ENCODE measurements at regions not wholly inside any gene's neighbourhood (a gene's known extent, or its start where the extent isn't known, plus 50 kb on each side); places are given as distances from the start of the nearest gene placed in this dataset.
A peak's percentile ranks its signal among the peaks of the same experiment; 100 is the strongest.

DNA sequence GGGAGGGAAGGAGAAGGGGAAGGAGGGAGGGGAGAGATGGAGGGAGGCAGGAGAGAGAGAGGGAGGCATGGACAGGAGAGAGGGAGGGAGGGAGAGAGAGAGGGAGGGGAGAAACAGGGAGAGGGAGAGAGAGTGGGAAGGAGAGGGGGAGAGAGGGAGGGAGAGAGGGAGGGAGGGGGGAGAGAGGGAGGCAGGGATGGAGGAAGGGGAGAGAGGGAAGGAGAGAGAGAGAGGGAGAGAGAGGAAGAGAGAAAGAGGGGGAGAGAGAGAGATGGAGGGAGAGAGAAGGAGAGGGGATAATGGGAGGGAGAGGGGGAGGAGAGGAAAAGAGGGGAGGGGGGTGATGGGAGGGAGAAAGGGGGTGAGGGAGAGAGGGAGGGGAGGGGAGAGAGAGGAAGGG lies 86.8 kb upstream of the VSTM2B start:
- no peak for DNase-seq

DNA sequence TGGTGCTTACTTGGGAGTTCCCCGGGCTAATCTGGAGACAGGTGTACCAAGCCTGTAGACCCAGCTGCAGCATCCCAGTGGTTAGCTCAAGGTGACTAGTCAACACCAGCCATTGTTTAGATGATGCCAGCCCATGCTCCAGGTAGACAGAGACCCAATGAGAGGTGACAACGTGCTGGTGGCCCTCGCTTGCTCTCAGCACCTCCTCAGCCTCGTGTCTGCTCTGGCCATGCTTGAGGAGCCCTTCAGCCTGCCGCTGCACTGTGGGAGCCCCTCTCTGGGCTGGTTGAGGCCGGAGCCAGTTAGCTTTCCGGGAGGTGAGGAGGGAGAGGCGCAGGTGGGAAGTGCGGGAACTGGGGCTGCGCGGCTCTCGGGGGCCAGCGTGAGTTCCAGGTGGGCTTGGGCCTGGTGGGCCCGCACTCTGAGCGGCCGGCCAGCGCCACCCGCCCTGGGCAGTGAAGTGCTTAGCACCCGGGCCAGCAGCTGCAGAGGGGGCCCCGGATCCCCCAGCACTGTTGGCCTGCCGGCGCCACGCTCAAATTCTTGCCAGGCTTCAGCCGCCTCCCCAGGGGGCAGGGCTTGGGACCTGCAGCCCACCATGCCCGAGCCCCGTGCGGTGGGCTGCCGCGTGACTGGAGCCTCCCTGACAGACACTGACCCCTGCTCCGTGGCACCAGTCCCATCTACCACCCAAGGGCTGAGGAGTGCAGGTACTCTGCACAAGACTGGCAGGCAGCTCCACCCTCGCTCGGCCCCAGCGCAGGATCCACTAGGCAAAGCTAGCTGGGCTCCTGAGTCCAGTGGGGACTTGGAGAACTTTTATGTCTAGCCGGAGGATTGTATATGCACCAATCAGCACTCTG lies 85.9 kb upstream of the VSTM2B start:
- DNase-seq, result no peak

DNA sequence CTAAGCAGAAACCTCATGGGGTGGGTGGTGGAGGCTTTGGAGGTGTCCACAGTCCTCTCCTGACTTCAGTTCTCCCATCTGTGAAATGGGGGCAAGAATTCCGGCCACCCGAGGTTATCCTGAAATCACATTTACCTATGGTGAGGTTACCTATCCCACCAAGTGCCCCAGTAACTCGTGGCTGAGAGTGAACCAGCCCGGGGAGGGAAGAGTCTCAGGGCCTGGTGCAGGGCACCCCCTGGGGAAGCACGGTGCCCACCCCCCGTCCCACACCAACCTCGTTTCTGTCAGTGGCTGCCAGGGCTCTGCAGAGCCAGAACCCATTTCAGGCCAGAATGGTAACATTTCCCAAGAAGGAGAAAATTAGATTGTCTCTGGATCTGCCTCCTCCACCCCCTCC lies 83.7 kb upstream of the VSTM2B start:
- no peak for DNase-seq

- DNase-seq, result no peak
Observed at GRCh38 chr19:29442910-29443309, 82.9 kb upstream of the VSTM2B start.

GRCh38 chr19:29445246-29445645 lies 80.5 kb upstream of the VSTM2B start:
- DNase-seq, result no peak

DNA sequence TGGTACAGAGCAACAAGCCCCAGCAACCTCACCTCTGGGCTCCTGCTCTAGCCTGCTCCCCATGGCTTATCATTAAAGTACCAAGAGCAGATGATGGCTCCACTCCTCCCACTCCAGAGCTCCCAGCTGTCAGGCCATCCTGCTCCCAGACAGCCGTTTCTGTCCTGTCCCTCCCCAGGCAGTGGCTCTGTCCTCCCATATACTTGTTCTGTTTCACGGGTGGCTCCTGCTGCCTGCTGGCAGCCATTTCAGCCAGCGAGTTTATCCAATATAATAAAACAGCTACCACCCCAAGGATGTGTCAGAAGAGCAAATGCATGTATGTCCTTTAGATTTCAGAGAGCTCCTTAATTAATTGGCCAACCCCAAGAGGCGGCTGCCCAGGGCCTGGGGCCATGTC lies 79.4 kb upstream of the VSTM2B start:
- DNase-seq, result no peak

GRCh38 chr19:29448046-29448445 lies 77.7 kb upstream of the VSTM2B start:
- no peak for DNase-seq

DNA sequence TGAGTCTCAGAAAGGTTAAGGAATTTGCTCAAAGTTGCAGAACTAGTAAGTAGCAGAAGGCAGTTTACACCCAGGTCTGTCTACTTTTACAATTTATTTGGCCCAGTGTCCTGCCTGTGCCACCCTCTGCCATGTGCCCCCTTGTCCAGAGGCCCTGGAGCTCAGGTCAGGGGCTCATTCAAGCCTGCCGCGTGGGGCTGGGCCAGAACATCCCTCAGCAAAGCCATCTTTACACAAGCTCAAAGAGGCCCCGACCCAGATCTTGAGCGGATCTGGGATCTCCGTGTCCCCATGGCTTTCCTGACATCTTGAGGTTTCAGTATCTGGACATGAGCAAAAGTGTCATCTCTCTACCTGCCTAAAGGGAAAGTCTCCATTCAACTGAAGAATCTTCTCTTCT lies 76.4 kb upstream of the VSTM2B start:
- DNase-seq, result no peak

GRCh38 chr19:29450306-29450705 lies 75.5 kb upstream of the VSTM2B start:
- DNase-seq, result no peak

- no peak for DNase-seq
Observed at GRCh38 chr19:29450812-29451211, 75.0 kb upstream of the VSTM2B start.

DNA sequence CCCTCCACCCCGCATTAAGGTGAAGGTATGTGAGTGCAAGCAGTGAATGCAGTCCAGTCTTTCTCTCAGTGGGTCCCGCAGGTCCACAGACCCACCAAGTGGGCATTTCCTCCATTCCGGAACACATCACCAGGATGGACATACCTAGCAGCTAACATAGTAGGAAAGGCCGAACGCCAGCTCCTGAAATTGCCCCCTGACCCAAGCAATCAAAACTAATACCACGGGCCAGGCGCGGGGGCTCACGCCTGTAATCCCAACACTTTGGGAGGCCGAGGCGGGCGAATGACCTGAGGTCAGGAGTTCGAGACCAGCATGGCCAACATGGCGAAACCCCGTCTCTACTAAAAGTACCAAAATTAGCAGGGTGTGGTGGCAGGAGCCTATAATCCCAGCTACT lies 71.7 kb upstream of the VSTM2B start:
- no peak for DNase-seq

GRCh38 chr19:29457413-29457812 lies 68.4 kb upstream of the VSTM2B start:
- DNase-seq, result no peak

DNA sequence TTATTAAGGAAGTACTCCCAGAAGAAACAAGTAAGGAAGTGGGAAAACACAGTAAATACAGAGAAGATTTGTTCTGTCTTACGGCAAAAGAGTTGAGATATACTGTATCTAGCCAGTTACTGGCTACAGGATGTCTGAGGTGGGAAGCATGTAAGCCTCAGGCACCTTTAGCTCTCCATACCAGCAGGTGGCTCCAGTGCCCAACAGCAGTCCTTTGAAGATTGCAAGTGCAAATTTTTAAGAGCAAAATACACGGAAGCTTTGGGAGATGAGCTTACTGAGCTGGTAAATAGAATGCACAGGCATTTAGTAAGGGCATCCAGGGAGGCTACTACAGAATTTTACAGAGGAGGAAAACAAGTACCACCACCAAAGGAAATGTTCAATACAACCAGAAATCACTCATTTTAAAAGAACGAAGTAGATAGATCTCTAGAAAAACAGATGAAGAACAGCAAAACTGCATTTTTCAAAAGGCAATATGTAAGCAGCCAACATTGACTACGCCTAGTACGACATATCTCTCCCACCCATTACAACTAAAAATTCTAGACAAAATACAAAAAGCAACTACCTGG lies 57.9 kb upstream of the VSTM2B start:
- DNase-seq, result peak; percentile 26

DNA sequence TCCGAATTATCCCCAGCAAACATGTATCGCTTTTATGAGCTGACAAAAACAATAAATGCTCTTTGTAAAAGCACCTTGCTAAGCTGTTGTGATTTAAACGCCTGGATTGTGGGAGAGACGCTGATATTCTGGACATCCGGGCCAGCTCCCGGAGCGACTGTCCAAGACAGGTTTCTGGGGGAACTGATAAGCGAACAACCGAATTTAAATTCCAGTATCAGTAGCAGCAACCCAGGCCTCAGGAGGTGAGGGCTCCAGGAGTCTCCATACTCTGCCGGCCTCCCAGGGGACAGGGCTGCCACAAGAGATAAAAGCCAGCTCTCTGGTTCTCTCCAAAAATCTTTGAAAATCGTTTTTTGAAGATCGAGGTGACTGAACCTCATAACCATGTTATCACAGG lies 50.3 kb upstream of the VSTM2B start:
- DNase-seq, result no peak

All from EL (cell line).